Sigmoid colon (tissue), 6 donors: ENCODE measurements at regions not wholly inside any gene's neighbourhood (a gene's known extent, or its start where the extent isn't known, plus 50 kb on each side); places are given as distances from the start of the nearest gene placed in this dataset.
"Not testable (repeated sequence)": the region's sequence is repeated elsewhere in the genome, so short reads cannot be mapped to it uniquely, and the experiment has no call there.

ENCODE experiments used
- DNase-seq: peaks from one replicate; pipeline ENCODE4 v3.0.0-alpha.2; 2019
- H3K27ac ChIP-seq, 4 donors: fragments of 200-600 bp; sonication (generic); one replicate each; pipeline ENCODE4 v1.5.1; 2016 to 2019; ENCODE audit warnings: mild to moderate bottlenecking in 1 of 4
- H3K27me3 ChIP-seq, 3 donors: fragments of 200-600 bp; sonication (generic); one replicate each; pipeline ENCODE4 v1.5.1; 2019; ENCODE audit warnings: mild to moderate bottlenecking in 1 of 3
- H3K36me3 ChIP-seq, 4 donors: fragments of 200-600 bp; sonication (generic); one replicate each; pipeline ENCODE4 v1.5.1; 2016 to 2019
- H3K4me1 ChIP-seq, 4 donors: fragments of 200-600 bp; sonication (generic); one replicate each; pipeline ENCODE4 v1.5.1; 2017 to 2019
- H3K4me3 ChIP-seq, 4 donors: fragments of 200-600 bp; sonication (generic); one replicate each; pipeline ENCODE4 v1.5.1; 2017 to 2019; ENCODE audit warnings: mild to moderate bottlenecking in 2 of 4, moderate library complexity in 1 of 4
- H3K9me3 ChIP-seq, 4 donors: fragments of 200-600 bp in 3 of 4; sonication (generic) in 3 of 4; one replicate each; pipeline versions ENCODE4 v1.5.1 to v1.6.1; 2013 to 2019
- CTCF ChIP-seq, 4 experiments: fragments of 450-650 bp in 3 of 4; fragments of 200-600 bp in 1 of 4; IDR thresholded peaks; one replicate each; pipeline ENCODE4 v1.5.1; 2016 to 2019; ENCODE audit warnings: antibody characterized with exemption in 4 of 4, mild to moderate bottlenecking in 3 of 4, moderate library complexity in 2 of 4
- EP300 ChIP-seq, 4 donors: sonication (generic); formaldehyde crosslinking; IDR thresholded peaks; one replicate each; pipeline ENCODE4 v1.6.1; 2017; ENCODE audit warnings: antibody characterized with exemption in 4 of 4
- POLR2A ChIP-seq, 2 donors: fragments of 450-650 bp; IDR thresholded peaks; one replicate each; pipeline ENCODE4 v1.6.1; 2016; ENCODE audit warnings: antibody characterized with exemption in 2 of 2, mild to moderate bottlenecking in 2 of 2, moderate library complexity in 2 of 2
- POLR2AphosphoS5 ChIP-seq, 4 donors: sonication (generic); formaldehyde crosslinking; IDR thresholded peaks; one replicate each; pipeline ENCODE4 v1.6.1; 2017; ENCODE audit warnings: antibody characterized with exemption in 4 of 4
- WGBS, 2 donors: extraction: QIAGEN DNeasy Blood & Tissue Kit; methylation state at CpG; one replicate each; pipeline ENCODE4 v1.1.7; 2013; 5-methylcytosine and 5-hydroxymethylcytosine counted together
- intact Hi-C: fragments of 100-400 bp; cut with DNase I; formaldehyde crosslinking; loops from one replicate; pipeline ENCODE4 v1.15.1; 2023
- donor health status: healthy with polysubstance abuse.
- donor health status: healthy.

- WGBS, 2 donors = 33 to 54% methylated on average over 2 of the region's 2 CpGs
These were observed 1419.4 kb downstream of the FSCB start for GRCh38 chr14:43087666-43088065.

GRCh38 chr14:43085819-43086218 lies 1421.3 kb downstream of the FSCB start:
- intact Hi-C loops = no loop called here
- no peak for DNase-seq
- Histone ChIP-seq H3K27me3 (no peaks in the 10 kb centered on the region), H3K27ac (no peak overlapping the region), H3K4me1 (no peaks in the 10 kb centered on the region), H3K9me3 (no peaks in the 10 kb centered on the region), H3K36me3 (no peaks in the 10 kb centered on the region), H3K4me3 (no peak overlapping the region)
- 69 to 75% methylated on average over 1 of the region's 1 CpG for WGBS, 2 donors
- TF ChIP-seq POLR2AphosphoS5 (IDR thresholded peaks at IDR 0.05) (no peak), CTCF (IDR thresholded peaks at IDR 0.05) (no peak), EP300 (IDR thresholded peaks at IDR 0.05) (no peak), POLR2A (IDR thresholded peaks at IDR 0.05) (no peak)

More at GRCh38 chr14:43087666-43088065, 1419.4 kb downstream of the FSCB start:
- Histone ChIP-seq H3K4me3 (no peak overlapping the region), H3K36me3 (no peaks in the 10 kb centered on the region), H3K27me3 (no peaks in the 10 kb centered on the region), H3K4me1 (no peaks in the 10 kb centered on the region), H3K9me3 (no peaks in the 10 kb centered on the region), H3K27ac (no peak overlapping the region)
- TF ChIP-seq CTCF (IDR thresholded peaks at IDR 0.05) (no peak), EP300 (IDR thresholded peaks at IDR 0.05) (no peak), POLR2AphosphoS5 (IDR thresholded peaks at IDR 0.05) (no peak), POLR2A (IDR thresholded peaks at IDR 0.05) (no peak)
- no peak for DNase-seq
- intact Hi-C loops = no loop called here

GRCh38 chr14:43067372-43067771 lies 1439.7 kb downstream of the FSCB start:
- H3K4me1 ChIP-seq, DNase-seq, H3K4me3 ChIP-seq, H3K9me3 ChIP-seq, H3K36me3 ChIP-seq, H3K27me3 ChIP-seq, H3K27ac ChIP-seq, intact Hi-C loops: not testable (repeated sequence)
- 79 to 98% methylated on average over 2 of the region's 3 CpGs for WGBS, 2 donors

- H3K36me3 ChIP-seq = no peaks in the 10 kb centered on the region
- H3K9me3 ChIP-seq = no peaks in the 10 kb centered on the region
- no peak overlapping the region for H3K27ac ChIP-seq
- intact Hi-C loops = no loop called here
- no peaks in the 10 kb centered on the region for H3K27me3 ChIP-seq
- TF ChIP-seq POLR2AphosphoS5 (IDR thresholded peaks at IDR 0.05) (no peak), CTCF (IDR thresholded peaks at IDR 0.05) (no peak), POLR2A (IDR thresholded peaks at IDR 0.05) (no peak), EP300 (IDR thresholded peaks at IDR 0.05) (no peak)
- WGBS, 2 donors = 35 to 71% methylated on average over 1 of the region's 1 CpG
- no peaks in the 10 kb centered on the region for H3K4me1 ChIP-seq
- H3K4me3 ChIP-seq = no peak overlapping the region
- DNase-seq = no peak
These were observed 1449.4 kb downstream of the LRFN5 start for GRCh38 chr14:43056106-43056505.

- H3K9me3 ChIP-seq = no peaks in the 10 kb centered on the region
- no peaks in the 10 kb centered on the region for H3K27me3 ChIP-seq
- H3K4me1 ChIP-seq = no peaks in the 10 kb centered on the region
- intact Hi-C loops = no loop called here
- H3K4me3 ChIP-seq = no peak overlapping the region
- TF ChIP-seq CTCF (IDR thresholded peaks at IDR 0.05) (no peak), EP300 (IDR thresholded peaks at IDR 0.05) (no peak), POLR2A (IDR thresholded peaks at IDR 0.05) (no peak), POLR2AphosphoS5 (IDR thresholded peaks at IDR 0.05) (no peak)
- no peaks in the 10 kb centered on the region for H3K36me3 ChIP-seq
- DNase-seq = no peak
- WGBS, 2 donors = 84 to 92% methylated on average over 1 of the region's 1 CpG
- no peak overlapping the region for H3K27ac ChIP-seq
These were observed 1446.2 kb downstream of the LRFN5 start for GRCh38 chr14:43052897-43053296.
